CD14-positive monocyte (primary cell): ENCODE measurements at regions not wholly inside any gene's neighbourhood (a gene's known extent, or its start where the extent isn't known, plus 50 kb on each side); places are given as distances from the start of the nearest gene placed in this dataset.

Source experiments
- DNase-seq, 3 donors: peaks; one replicate each; pipeline ENCODE4 v3.0.0-alpha.2; 2011 to 2022
- H2AFZ ChIP-seq: 2 replicates; pipeline ENCODE4 v1.6.0; 2012; ENCODE audit warnings: mild to moderate bottlenecking, low read depth, low read length, inconsistent platforms; ENCODE audit not compliant: insufficient read depth, poor library complexity, severe bottlenecking
- H3K27ac ChIP-seq, 2 donors: 1 replicate in 1 of 2; 2 replicates in 1 of 2; pipeline ENCODE4 v1.5.1; 2012 to 2013; ENCODE audit warnings: low read length in 2 of 2, control low read depth in 1 of 2, inconsistent platforms in 1 of 2, low read depth in 1 of 2, mild to moderate bottlenecking in 1 of 2
- H3K27me3 ChIP-seq, 2 donors: one replicate each; pipeline versions ENCODE4 v1.6.0 to v1.6.1; 2011 to 2013; ENCODE audit warnings: low read length in 2 of 2; ENCODE audit not compliant: control insufficient read depth in 2 of 2, insufficient read depth in 2 of 2
- H3K36me3 ChIP-seq, 2 donors: replicated peaks in 1 of 2; 1 replicate in 1 of 2; 2 replicates in 1 of 2; pipeline versions ENCODE4 v1.5.1 to v1.6.1; 2012 to 2013; ENCODE audit warnings: low read length in 2 of 2, control low read depth in 1 of 2, inconsistent platforms in 1 of 2, mild to moderate bottlenecking in 1 of 2; ENCODE audit not compliant: insufficient read depth in 2 of 2, control insufficient read depth in 1 of 2
- H3K4me1 ChIP-seq, 2 donors: 1 replicate in 1 of 2; 2 replicates in 1 of 2; pipeline versions ENCODE4 v1.5.1 to v1.6.1; 2012 to 2013; ENCODE audit warnings: low read length in 2 of 2, control low read depth in 1 of 2, inconsistent platforms in 1 of 2, mild to moderate bottlenecking in 1 of 2, moderate library complexity in 1 of 2; ENCODE audit not compliant: insufficient read depth in 2 of 2, control insufficient read depth in 1 of 2
- H3K4me2 ChIP-seq: replicated peaks from 2 replicates; pipeline ENCODE3; 2012; ENCODE audit warnings: low read length, moderate library complexity, mild to moderate bottlenecking; ENCODE audit not compliant: poor library complexity, severe bottlenecking; ENCODE audit errors: extremely low read depth
- H3K4me3 ChIP-seq, 3 experiments: fragments of 200-600 bp in 1 of 3; sonication (generic) in 1 of 3; replicated peaks in 1 of 3; 1 replicate in 2 of 3; 2 replicates in 1 of 3; pipeline ENCODE4 v1.5.1; 2011 to 2013; ENCODE audit warnings: low read length in 3 of 3, mild to moderate bottlenecking in 3 of 3, control low read depth in 2 of 3, low read depth in 2 of 3, inconsistent platforms in 1 of 3, moderate library complexity in 1 of 3
- H3K79me2 ChIP-seq: 2 replicates; pipeline ENCODE4 v1.6.0; 2012; ENCODE audit warnings: mild to moderate bottlenecking, control low read depth, inconsistent platforms, low read length, moderate library complexity; ENCODE audit not compliant: insufficient read depth
- H3K9ac ChIP-seq: 2 replicates; pipeline ENCODE4 v1.6.0; 2017; ENCODE audit warnings: low read length, mild to moderate bottlenecking; ENCODE audit not compliant: insufficient read depth, poor library complexity, severe bottlenecking
- H3K9me3 ChIP-seq, 2 donors: replicated peaks in 1 of 2; 1 replicate in 1 of 2; 2 replicates in 1 of 2; pipeline versions ENCODE4 v1.5.1 to v1.6.1; 2012 to 2013; ENCODE audit warnings: low read length in 2 of 2, control low read depth in 1 of 2; ENCODE audit not compliant: control insufficient read depth in 1 of 2, insufficient read depth in 1 of 2
- H4K20me1 ChIP-seq: 2 replicates; pipeline ENCODE4 v1.6.0; 2012; ENCODE audit warnings: mild to moderate bottlenecking, low read length, control low read depth, moderate library complexity; ENCODE audit not compliant: insufficient read depth
- H3K27ac Mint-ChIP-seq, 7 donors: one replicate each; pipeline ENCODE4 v1.8.0; 2020; ENCODE audit warnings: mild to moderate bottlenecking in 7 of 7, mixed read lengths in 7 of 7, moderate library complexity in 6 of 7, inconsistent platforms in 2 of 7
- H3K27me3 Mint-ChIP-seq, 3 donors: one replicate each; pipeline ENCODE4 v1.8.0; 2021 to 2022; ENCODE audit warnings: low read depth in 3 of 3, mild to moderate bottlenecking in 3 of 3, mixed read lengths in 3 of 3, moderate library complexity in 3 of 3, inconsistent platforms in 1 of 3
- H3K36me3 Mint-ChIP-seq, 2 donors: one replicate each; pipeline ENCODE4 v1.8.0; 2020; ENCODE audit warnings: mixed read lengths in 2 of 2, inconsistent platforms in 1 of 2, mild to moderate bottlenecking in 1 of 2
- H3K4me1 Mint-ChIP-seq: one replicate; pipeline ENCODE4 v1.8.0; 2020; ENCODE audit warnings: mild to moderate bottlenecking, mixed read lengths
- H3K4me3 Mint-ChIP-seq, 2 donors: one replicate each; pipeline ENCODE4 v1.8.0; 2020; ENCODE audit warnings: mild to moderate bottlenecking in 2 of 2, mixed read lengths in 2 of 2, moderate library complexity in 1 of 2
- H3K9me3 Mint-ChIP-seq, 7 donors: one replicate each; pipeline ENCODE4 v1.8.0; 2020 to 2022; ENCODE audit warnings: mixed read lengths in 7 of 7, mild to moderate bottlenecking in 6 of 7, moderate library complexity in 6 of 7, inconsistent platforms in 2 of 7
- CTCF ChIP-seq: fragments of 200-600 bp; IDR thresholded peaks from one replicate; pipeline ENCODE4 v1.8.0; 2022; ENCODE audit warnings: antibody characterized with exemption, mild to moderate bottlenecking
- WGBS: methylation state at CpG from one replicate; pipeline ENCODE4 v1.1.5; 2013; ENCODE audit warnings: missing lambda C conversion rate; ENCODE audit not compliant: insufficient coverage; 5-methylcytosine and 5-hydroxymethylcytosine counted together
- intact Hi-C, 2 donors: fragments of 100-400 bp; cut with micrococcal nuclease; formaldehyde crosslinking; loops; one replicate each; pipeline versions ENCODE4 v1.15.0 to v1.15.1; 2023

DNA sequence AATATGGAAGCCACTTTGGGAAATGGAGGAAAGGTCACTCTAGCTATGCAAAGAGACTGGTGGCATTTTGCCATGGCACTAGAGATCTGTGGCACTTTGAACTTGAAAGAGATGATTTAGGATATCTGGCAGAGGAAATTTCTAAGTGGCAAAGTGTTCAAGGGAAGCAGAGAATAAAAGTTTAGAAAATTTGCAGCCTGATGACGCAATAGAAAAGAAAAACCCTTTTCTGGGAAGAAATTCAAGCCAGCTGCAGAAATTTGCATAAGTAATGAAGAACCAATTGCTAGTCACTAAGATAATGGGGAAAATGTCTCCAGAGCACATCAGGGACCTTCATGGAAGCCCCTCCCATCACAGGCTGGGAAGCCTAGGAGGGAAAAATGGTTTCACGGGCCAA lies 191.1 kb upstream of the B3GALT2 start:
- peaks cover 0 to 15% (median 4%) of the 10 kb centered on the region in 7 donors for H3K9me3 Mint-ChIP-seq
- H3K4me3 Mint-ChIP-seq: no peak overlapping the region
- Histone ChIP-seq H3K27me3 (no peaks in the 10 kb centered on the region), H4K20me1 (no peaks in the 10 kb centered on the region), H3K27ac (no peak overlapping the region), H3K9me3 (peaks cover 0 to 7% of the 10 kb centered on the region in 2 donors), H3K4me1 (no peaks in the 10 kb centered on the region), H3K79me2 (no peaks in the 10 kb centered on the region), H3K9ac (no peak overlapping the region), H3K36me3 (no peaks in the 10 kb centered on the region), H3K4me2 (no peak overlapping the region), H2AFZ (no peak overlapping the region), H3K4me3 (no peak overlapping the region)
- H3K36me3 Mint-ChIP-seq: no peaks in the 10 kb centered on the region
- intact Hi-C loops: no loop called here
- DNase-seq: no peak
- H3K4me1 Mint-ChIP-seq: no peaks in the 10 kb centered on the region
- H3K27me3 Mint-ChIP-seq: peaks cover 0 to 4% (median 0%) of the 10 kb centered on the region in 3 donors
- no peak overlapping the region for H3K27ac Mint-ChIP-seq
- WGBS: 78% methylated on average over 1 of the region's 2 CpGs
- TF ChIP-seq CTCF: no peak

- peaks cover 5% of the 10 kb centered on the region for H3K4me1 Mint-ChIP-seq
- H3K9me3 Mint-ChIP-seq: peaks cover 0 to 8% (median 3%) of the 10 kb centered on the region in 7 donors
- no peaks in the 10 kb centered on the region for H3K27me3 ChIP-seq
- H3K27ac Mint-ChIP-seq: no peak overlapping the region
- WGBS: no CpG with 5 or more reads among the region's 2 CpGs
- no peaks in the 10 kb centered on the region for H3K4me1 ChIP-seq
- no peak overlapping the region for H3K27ac ChIP-seq
- no peaks in the 10 kb centered on the region for H3K79me2 ChIP-seq
- intact Hi-C loops: no loop called here
- no peak overlapping the region for H3K4me3 Mint-ChIP-seq
- H3K36me3 Mint-ChIP-seq: no peaks in the 10 kb centered on the region
- H4K20me1 ChIP-seq: no peaks in the 10 kb centered on the region
- no peak overlapping the region for H2AFZ ChIP-seq
- DNase-seq: no peak
- H3K9ac ChIP-seq: no peak overlapping the region
- H3K4me2 ChIP-seq: no peak overlapping the region
- no peak for TF ChIP-seq CTCF
- H3K4me3 ChIP-seq: no peak overlapping the region
- H3K27me3 Mint-ChIP-seq: no peaks in the 10 kb centered on the region
- H3K9me3 ChIP-seq: peaks cover 0 to under 1% of the 10 kb centered on the region in 2 donors
- H3K36me3 ChIP-seq: no peaks in the 10 kb centered on the region
These were observed 186.1 kb upstream of the B3GALT2 start for GRCh38 chr1:193372553-193372952.
